Tibial artery (tissue), 4 donors: ENCODE measurements at regions not wholly inside any gene's neighbourhood (a gene's known extent, or its start where the extent isn't known, plus 50 kb on each side); places are given as distances from the start of the nearest gene placed in this dataset.

Experiments used
- DNase-seq, 2 donors: peaks; one replicate each; pipeline ENCODE4 v3.0.0-alpha.2; 2019
- H3K27ac ChIP-seq, 2 donors: fragments of 200-600 bp; sonication (generic) in 1 of 2; 1 replicate in 1 of 2; 2 replicates in 1 of 2; pipeline ENCODE4 v1.5.1; 2018 to 2019; ENCODE audit warnings: mild to moderate bottlenecking in 1 of 2
- H3K27me3 ChIP-seq, 2 donors: fragments of 200-600 bp; sonication (generic) in 1 of 2; one replicate each; pipeline versions ENCODE4 v1.5.1 to v1.6.0; 2016 to 2019
- H3K36me3 ChIP-seq, 3 donors: fragments of 200-600 bp; sonication (generic) in 2 of 3; one replicate each; pipeline ENCODE4 v1.5.1; 2016 to 2019; ENCODE audit warnings: mild to moderate bottlenecking in 2 of 3
- H3K4me1 ChIP-seq, 4 donors: fragments of 200-600 bp; sonication (generic) in 2 of 4; 1 replicate in 3 of 4; 2 replicates in 1 of 4; pipeline ENCODE4 v1.5.1; 2016 to 2019
- H3K4me3 ChIP-seq, 2 donors: fragments of 200-600 bp; sonication (generic) in 1 of 2; 1 replicate in 1 of 2; 2 replicates in 1 of 2; pipeline ENCODE4 v1.5.1; 2018 to 2019; ENCODE audit warnings: mild to moderate bottlenecking in 2 of 2
- H3K9me3 ChIP-seq, 3 donors: fragments of 200-600 bp; sonication (generic) in 1 of 3; one replicate each; pipeline ENCODE4 v1.5.1; 2016 to 2019
- CTCF ChIP-seq, 2 experiments: fragments of 200-600 bp in 1 of 2; fragments of 450-650 bp in 1 of 2; IDR thresholded peaks; one replicate each; pipeline ENCODE4 v1.5.1; 2017 to 2019; ENCODE audit warnings: antibody characterized with exemption in 2 of 2, mild to moderate bottlenecking in 1 of 2, moderate library complexity in 1 of 2
- intact Hi-C: fragments of 100-400 bp; cut with DNase I; formaldehyde crosslinking; loops from one replicate; pipeline ENCODE4 v1.15.0; 2023; ENCODE audit warnings: low total_unique reads

- no peaks in the 10 kb centered on the region for H3K36me3 ChIP-seq
- intact Hi-C loops, result no loop called here
- H3K9me3 ChIP-seq, result no peaks in the 10 kb centered on the region
- no peak overlapping the region for H3K27ac ChIP-seq
- no peak for TF ChIP-seq CTCF (IDR thresholded peaks at IDR 0.05)
- DNase-seq, result no peak
- H3K4me3 ChIP-seq, result no peak overlapping the region
- H3K4me1 ChIP-seq, result no peaks in the 10 kb centered on the region
- H3K27me3 ChIP-seq, result no peaks in the 10 kb centered on the region
These were observed 253.3 kb upstream of the TSHZ3 start for GRCh38 chr19:31602548-31602947.

- Histone ChIP-seq H3K36me3 (no peaks in the 10 kb centered on the region), H3K9me3 (no peaks in the 10 kb centered on the region), H3K4me1 (no peaks in the 10 kb centered on the region), H3K27me3 (no peaks in the 10 kb centered on the region), H3K27ac (no peak overlapping the region), H3K4me3 (no peak overlapping the region)
- intact Hi-C loops, result no loop called here
- no peak for TF ChIP-seq CTCF (IDR thresholded peaks at IDR 0.05)
- peak in 1 of 2 donors; percentile 12 for DNase-seq
These were observed 255.3 kb upstream of the TSHZ3 start for GRCh38 chr19:31604493-31605040.

- Histone ChIP-seq H3K27me3 (no peaks in the 10 kb centered on the region), H3K4me1 (no peaks in the 10 kb centered on the region), H3K9me3 (no peaks in the 10 kb centered on the region), H3K4me3 (no peak overlapping the region), H3K27ac (no peak overlapping the region), H3K36me3 (no peaks in the 10 kb centered on the region)
- intact Hi-C loops, result no loop called here
- no peak for TF ChIP-seq CTCF (IDR thresholded peaks at IDR 0.05)
- no peak for DNase-seq
These were observed 260.8 kb upstream of the TSHZ3 start for GRCh38 chr19:31610018-31610417.

GRCh38 chr19:31611046-31611877 is 262.0 kb upstream of the TSHZ3 start:
- no peaks in the 10 kb centered on the region for H3K4me1 ChIP-seq
- TF ChIP-seq CTCF (IDR thresholded peaks at IDR 0.05), result no peak
- no peaks in the 10 kb centered on the region for H3K36me3 ChIP-seq
- H3K27ac ChIP-seq, result no peak overlapping the region
- no peak for DNase-seq
- no peaks in the 10 kb centered on the region for H3K9me3 ChIP-seq
- H3K27me3 ChIP-seq, result no peaks in the 10 kb centered on the region
- intact Hi-C loops, result no loop called here
- H3K4me3 ChIP-seq, result no peak overlapping the region

- H3K4me3 ChIP-seq, result no peak overlapping the region
- intact Hi-C loops, result no loop called here
- no peaks in the 10 kb centered on the region for H3K9me3 ChIP-seq
- no peak overlapping the region for H3K27ac ChIP-seq
- H3K4me1 ChIP-seq, result no peaks in the 10 kb centered on the region
- no peaks in the 10 kb centered on the region for H3K36me3 ChIP-seq
- DNase-seq, result no peak
- H3K27me3 ChIP-seq, result no peaks in the 10 kb centered on the region
- no peak for TF ChIP-seq CTCF (IDR thresholded peaks at IDR 0.05)
These were observed 263.6 kb upstream of the TSHZ3 start for GRCh38 chr19:31612873-31613272.
